Aorta (tissue), 5 donors: ENCODE measurements at regions not wholly inside any gene's neighbourhood (a gene's known extent, or its start where the extent isn't known, plus 50 kb on each side); places are given as distances from the start of the nearest gene placed in this dataset.
A peak's percentile ranks its signal among the peaks of the same experiment; 100 is the strongest.

Source experiments
- ATAC-seq: fragments of 200-7000 bp; cut with Tn5 transposase; one replicate; pipeline ENCODE4 v1.9.1; 2022; ENCODE audit warnings: moderate library complexity; ENCODE audit not compliant: low FRiP score
- DNase-seq, 2 donors: peaks; one replicate each; pipeline ENCODE4 v3.0.0-alpha.2; 2020
- H3K27ac ChIP-seq, 2 donors: one replicate each; pipeline ENCODE4 v1.5.1; 2013; ENCODE audit warnings: low read length in 2 of 2, mild to moderate bottlenecking in 2 of 2, moderate library complexity in 2 of 2, control low read depth in 1 of 2, inconsistent platforms in 1 of 2, low read depth in 1 of 2
- H3K27me3 ChIP-seq, 2 donors: one replicate each; pipeline ENCODE4 v1.6.1; 2013; ENCODE audit warnings: control low read depth in 1 of 2, low read length in 1 of 2, mild to moderate bottlenecking in 1 of 2, moderate library complexity in 1 of 2; ENCODE audit not compliant: insufficient read depth in 2 of 2, control insufficient read depth in 1 of 2
- H3K36me3 ChIP-seq, 2 donors: one replicate each; pipeline ENCODE4 v1.6.1; 2013; ENCODE audit warnings: control low read depth in 1 of 2, low read length in 1 of 2, mild to moderate bottlenecking in 1 of 2; ENCODE audit not compliant: insufficient read depth in 2 of 2, control insufficient read depth in 1 of 2
- H3K4me1 ChIP-seq, 2 donors: one replicate each; pipeline ENCODE4 v1.6.1; 2013; ENCODE audit warnings: low read length in 2 of 2, control low read depth in 1 of 2, mild to moderate bottlenecking in 1 of 2, moderate library complexity in 1 of 2; ENCODE audit not compliant: insufficient read depth in 2 of 2, control insufficient read depth in 1 of 2
- H3K4me3 ChIP-seq, 2 donors: one replicate each; pipeline ENCODE4 v1.5.1; 2013; ENCODE audit warnings: low read length in 2 of 2, control low read depth in 1 of 2, mild to moderate bottlenecking in 1 of 2
- H3K9me3 ChIP-seq: one replicate; pipeline ENCODE4 v1.6.1; 2013; ENCODE audit warnings: mild to moderate bottlenecking, low read length; ENCODE audit not compliant: control insufficient read depth
- WGBS, 2 donors: extraction: QIAGEN DNeasy Blood & Tissue Kit; methylation state at CpG; one replicate each; pipeline ENCODE4 v1.1.7; 2013; 5-methylcytosine and 5-hydroxymethylcytosine counted together
- intact Hi-C, 2 donors: fragments of 100-400 bp; cut with DNase I; formaldehyde crosslinking; loops; one replicate each; pipeline versions ENCODE4 v1.14.2 to v1.15.0; 2022
- donor health status: healthy with polysubstance abuse.
- donor health status: Bipolar disorder and iron deficiency.
- donor health status: DM: no; HTN: no; CAD: no.
- donor health status: DM: no; HTN: no; CAD: no.
- donor health status: DM: yes; HTN: yes; CAD: no.

DNA sequence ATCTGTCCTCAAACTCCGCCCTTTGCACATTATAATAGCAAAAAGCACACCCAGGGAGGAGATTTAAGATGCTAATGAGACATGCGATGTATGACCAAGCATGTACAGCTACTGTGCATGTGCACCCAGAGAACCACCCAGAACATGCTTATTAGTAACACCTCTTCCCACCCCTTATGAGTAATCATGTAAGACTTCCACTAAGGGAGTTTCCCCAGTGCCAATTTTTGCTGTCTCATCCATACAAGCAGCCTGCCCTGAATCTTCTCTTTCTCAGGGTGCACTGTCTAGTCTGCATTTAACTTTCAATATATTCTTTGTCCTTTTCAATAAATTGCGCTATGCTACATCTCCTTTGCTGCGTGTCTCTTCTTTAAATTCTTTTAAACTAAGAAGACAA is 830.0 kb upstream of the NOVA1 start:
- no peak for ATAC-seq
- H3K27me3 ChIP-seq = no peaks in the 10 kb centered on the region
- WGBS, 2 donors = 84 to 92% methylated on average over 4 of the region's 4 CpGs

DNA sequence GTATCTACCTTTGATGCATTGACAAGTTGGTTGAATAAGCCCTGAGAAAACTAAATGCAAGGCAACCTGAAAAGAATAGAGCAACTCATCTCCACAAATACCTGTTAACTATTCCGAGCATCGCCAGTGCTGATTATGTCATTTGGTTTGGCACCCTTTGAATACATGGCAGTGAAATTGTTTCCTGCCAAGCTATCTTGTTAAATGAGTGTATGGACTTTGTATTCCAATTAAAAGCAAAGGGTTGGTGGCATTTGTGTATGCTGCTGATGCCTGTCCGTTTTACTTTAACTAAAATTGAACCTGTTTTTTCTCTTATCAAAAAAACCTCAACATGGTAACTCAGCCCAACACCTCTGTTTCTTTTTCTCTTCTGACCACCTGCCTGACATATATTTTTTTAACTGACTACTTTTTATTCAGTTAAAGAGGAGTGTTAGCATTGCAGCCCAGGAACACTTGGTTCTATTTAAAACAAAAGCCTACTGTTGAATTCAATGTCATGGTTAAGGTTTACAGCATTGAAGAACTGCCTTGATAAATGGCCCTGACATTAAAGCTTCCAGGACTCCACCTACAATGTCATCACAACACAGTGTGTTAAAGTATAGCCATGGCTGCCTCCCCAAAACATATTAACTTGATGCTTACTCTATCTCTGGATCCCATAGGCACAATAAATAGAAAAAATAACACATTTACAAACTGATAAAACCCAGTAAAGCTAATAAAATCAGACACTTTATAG is 838.3 kb upstream of the NOVA1 start:
- H3K36me3 ChIP-seq = no peaks in the 10 kb centered on the region
- no peak overlapping the region for H3K4me3 ChIP-seq
- WGBS, 2 donors = 74 to 85% methylated on average over 3 of the region's 3 CpGs
- no peaks in the 10 kb centered on the region for H3K27me3 ChIP-seq
- H3K9me3 ChIP-seq = no peaks in the 10 kb centered on the region
- DNase-seq (no peak), ATAC-seq (no peak)
- intact Hi-C loops = no loop called here
- no peaks in the 10 kb centered on the region for H3K4me1 ChIP-seq
- no peak overlapping the region for H3K27ac ChIP-seq

More for the DNA sequence above, 830.0 kb upstream of the NOVA1 start:
- no peak overlapping the region for H3K27ac ChIP-seq
- no peaks in the 10 kb centered on the region for H3K36me3 ChIP-seq
- H3K4me1 ChIP-seq = no peaks in the 10 kb centered on the region
- H3K4me3 ChIP-seq = no peak overlapping the region
- no peak for DNase-seq
- intact Hi-C loops = no loop called here
- peaks cover 2% of the 10 kb centered on the region for H3K9me3 ChIP-seq

DNA sequence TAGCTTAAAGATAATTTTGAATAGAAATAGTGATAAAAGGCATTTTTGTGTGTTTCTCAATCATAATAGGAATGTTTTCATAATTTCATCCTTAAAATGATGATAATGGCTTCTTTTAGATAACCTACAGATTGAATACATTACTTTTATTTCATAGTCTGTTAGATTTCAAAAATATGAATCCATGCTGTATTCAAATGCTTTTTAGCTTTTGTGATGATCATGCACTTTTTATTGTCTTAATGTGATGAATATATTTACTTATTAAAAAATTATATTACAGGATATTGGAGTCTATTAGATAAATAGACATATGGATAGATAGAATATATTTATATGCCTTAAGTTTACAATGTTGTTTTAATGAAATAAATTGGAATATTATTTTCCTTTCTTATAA is 886.8 kb upstream of the NOVA1 start:
- H3K4me3 ChIP-seq = no peak overlapping the region
- intact Hi-C loops = no loop called here
- H3K27me3 ChIP-seq = no peaks in the 10 kb centered on the region
- H3K9me3 ChIP-seq = no peaks in the 10 kb centered on the region
- H3K27ac ChIP-seq = no peak overlapping the region
- no peaks in the 10 kb centered on the region for H3K36me3 ChIP-seq
- DNase-seq = no peak
- H3K4me1 ChIP-seq = no peaks in the 10 kb centered on the region
- ATAC-seq = no peak

DNA sequence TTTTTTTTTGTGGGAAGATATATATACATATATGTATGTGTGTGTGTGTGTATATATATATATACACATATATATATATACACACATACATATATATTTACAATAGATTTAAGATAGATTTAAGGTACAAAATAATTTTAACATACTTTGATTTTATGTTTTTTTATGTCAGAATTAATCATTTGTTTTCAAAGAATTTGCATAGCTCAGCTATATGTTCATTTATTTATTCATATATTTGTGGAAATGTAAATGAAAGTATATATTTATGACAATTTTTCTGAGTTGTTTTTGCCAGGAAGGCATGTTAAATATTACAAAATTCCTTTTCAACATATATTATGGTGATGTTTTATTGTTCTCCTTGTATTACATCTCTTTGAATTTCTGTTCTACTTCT is 887.4 kb upstream of the NOVA1 start:
- ATAC-seq (no peak), DNase-seq (no peak)
- Histone ChIP-seq H3K27ac (no peak overlapping the region), H3K27me3 (no peaks in the 10 kb centered on the region), H3K36me3 (no peaks in the 10 kb centered on the region), H3K9me3 (no peaks in the 10 kb centered on the region), H3K4me3 (no peak overlapping the region), H3K4me1 (no peaks in the 10 kb centered on the region)
- intact Hi-C loops = no loop called here

- Histone ChIP-seq H3K4me1 (no peaks in the 10 kb centered on the region), H3K4me3 (no peak overlapping the region), H3K36me3 (no peaks in the 10 kb centered on the region), H3K27ac (no peak overlapping the region), H3K9me3 (no peaks in the 10 kb centered on the region), H3K27me3 (no peaks in the 10 kb centered on the region)
- DNase-seq (peak in 1 of 2 donors; percentile 20), ATAC-seq (no peak)
- WGBS, 2 donors = 72 to 74% methylated on average over 1 of the region's 1 CpG
- intact Hi-C loops = no loop called here
Observed at GRCh38 chr14:27506272-27506671, 908.4 kb upstream of the NOVA1 start.

DNA sequence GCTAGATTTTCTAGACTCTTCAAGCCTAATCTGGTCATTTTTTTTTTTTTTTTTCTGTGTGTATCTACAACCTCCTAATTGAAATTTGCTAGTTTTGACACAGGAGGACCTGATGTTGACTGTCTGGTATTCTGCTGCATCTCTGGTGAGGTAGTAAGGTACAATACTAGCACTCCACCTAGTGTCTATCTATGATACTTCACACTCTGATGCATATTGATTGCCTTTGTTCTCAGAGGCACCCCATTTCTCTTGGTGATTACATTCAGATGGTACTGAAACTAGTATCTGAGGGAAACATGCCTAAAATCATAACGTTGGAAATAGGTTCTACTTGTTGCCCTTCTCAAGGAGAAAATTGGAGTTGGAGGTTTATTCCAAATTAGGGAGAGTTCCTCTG is 930.5 kb upstream of the NOVA1 start:
- Histone ChIP-seq H3K4me3 (no peak overlapping the region), H3K4me1 (no peaks in the 10 kb centered on the region), H3K27ac (no peak overlapping the region), H3K36me3 (no peaks in the 10 kb centered on the region), H3K9me3 (no peaks in the 10 kb centered on the region), H3K27me3 (no peaks in the 10 kb centered on the region)
- DNase-seq (no peak), ATAC-seq (no peak)
- 0 to 8% methylated on average over 1 of the region's 1 CpG for WGBS, 2 donors
- intact Hi-C loops = no loop called here

DNA sequence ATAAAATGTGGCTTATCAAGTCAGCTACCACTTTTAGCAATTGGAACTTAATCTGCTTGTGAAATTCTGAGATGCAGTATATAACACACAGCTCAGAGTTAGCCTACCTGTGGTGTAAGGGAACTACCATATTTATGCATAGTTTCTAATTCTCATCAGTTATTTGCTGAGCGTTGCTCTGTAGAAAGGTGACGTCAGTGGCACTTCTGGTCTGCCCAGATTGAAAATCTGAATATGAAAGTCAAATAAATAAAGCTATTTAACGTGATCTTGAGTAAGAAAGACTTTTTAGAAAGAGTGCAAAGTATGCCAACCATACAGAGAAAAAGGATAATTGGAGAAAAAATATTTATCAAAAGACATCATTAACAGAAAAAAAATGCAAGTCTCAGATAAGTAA is 938.9 kb upstream of the NOVA1 start:
- ATAC-seq = no peak

DNA sequence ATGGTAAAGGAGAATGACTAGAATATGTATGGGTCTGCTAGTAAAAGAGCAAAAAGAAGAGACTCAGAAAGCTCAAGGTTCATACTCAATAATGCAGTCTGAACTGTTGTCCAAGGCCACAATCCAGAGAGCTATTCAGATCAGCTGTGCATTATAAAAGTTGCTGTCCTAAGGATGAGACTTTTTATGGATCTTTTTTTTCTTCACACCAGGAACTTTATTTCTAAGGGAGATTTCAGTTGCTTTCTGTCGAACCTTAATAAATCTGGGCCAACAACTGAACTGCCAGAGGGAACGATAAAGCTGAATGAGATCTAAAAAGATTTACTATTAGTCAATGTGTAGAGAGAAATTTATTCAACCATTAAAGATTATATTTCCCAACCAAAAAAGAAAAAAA is 948.3 kb upstream of the NOVA1 start:
- Histone ChIP-seq H3K4me1 (no peaks in the 10 kb centered on the region), H3K36me3 (no peaks in the 10 kb centered on the region), H3K9me3 (no peaks in the 10 kb centered on the region), H3K27me3 (no peaks in the 10 kb centered on the region), H3K27ac (no peak overlapping the region), H3K4me3 (no peak overlapping the region)
- intact Hi-C loops = no loop called here
- 60 to 62% methylated on average over 2 of the region's 2 CpGs for WGBS, 2 donors
- ATAC-seq (no peak), DNase-seq (no peak)

More for the DNA sequence above, 938.9 kb upstream of the NOVA1 start:
- Histone ChIP-seq H3K4me1 (no peaks in the 10 kb centered on the region), H3K9me3 (peaks cover 2% of the 10 kb centered on the region), H3K36me3 (no peaks in the 10 kb centered on the region), H3K27ac (no peak overlapping the region), H3K4me3 (no peak overlapping the region), H3K27me3 (no peaks in the 10 kb centered on the region)
- no peak for DNase-seq
- 74 to 77% methylated on average over 3 of the region's 3 CpGs for WGBS, 2 donors
- intact Hi-C loops = no loop called here

- intact Hi-C loops = no loop called here
- no peak overlapping the region for H3K4me3 ChIP-seq
- no peak for DNase-seq
- no peaks in the 10 kb centered on the region for H3K4me1 ChIP-seq
- H3K27me3 ChIP-seq = no peaks in the 10 kb centered on the region
- no peaks in the 10 kb centered on the region for H3K36me3 ChIP-seq
- no peaks in the 10 kb centered on the region for H3K9me3 ChIP-seq
- 44 to 65% methylated on average over 2 of the region's 2 CpGs for WGBS, 2 donors
- H3K27ac ChIP-seq = no peak overlapping the region
- no peak for ATAC-seq
Observed at GRCh38 chr14:27553790-27554189, 956.0 kb upstream of the NOVA1 start.
